HG02973 (cell line): ENCODE measurements at regions not wholly inside any gene's neighbourhood (a gene's known extent, or its start where the extent isn't known, plus 50 kb on each side); places are given as distances from the start of the nearest gene placed in this dataset.

Source experiments
- ATAC-seq: cut with Tn5 transposase; IDR thresholded peaks from one replicate; pipeline ENCODE4 v1.9.1; 2021; ENCODE audit warnings: moderate library complexity; ENCODE audit not compliant: unreplicated experiment

GRCh38 chr5:153437251-153437650, 53.2 kb upstream of the GRIA1 start:
- ATAC-seq = no peak

GRCh38 chr5:153439130-153439529, 51.3 kb upstream of the GRIA1 start:
- no peak for ATAC-seq
